GM23338 (cell line): ENCODE measurements at regions not wholly inside any gene's neighbourhood (a gene's known extent, or its start where the extent isn't known, plus 50 kb on each side); places are given as distances from the start of the nearest gene placed in this dataset.

Experiments
- ATAC-seq: fragments of 200-7000 bp; cut with Tn5 transposase; 3 replicates; pipeline ENCODE4 v1.9.1; 2020
- DNase-seq: peaks from one replicate; pipeline ENCODE4 v3.0.0-alpha.2; 2015; ENCODE audit warnings: low spot score
- H2AFZ ChIP-seq: fragments of 200-600 bp; sonication (generic); 2 replicates; pipeline ENCODE4 v1.8.0; 2016; ENCODE audit warnings: antibody characterized with exemption, mild to moderate bottlenecking, moderate library complexity
- H3F3A ChIP-seq: fragments of 200-600 bp; sonication (generic); replicated peaks from 2 replicates; pipeline ENCODE4 v1.8.0; 2017; ENCODE audit warnings: antibody characterized with exemption, mixed run types, low read depth
- H3K27ac ChIP-seq: fragments of 200-600 bp; sonication (generic); 2 replicates; pipeline ENCODE4 v1.6.1; 2016; ENCODE audit warnings: low read depth
- H3K27me3 ChIP-seq: fragments of 200-600 bp; sonication (generic); 2 replicates; pipeline ENCODE4 v1.8.0; 2016; ENCODE audit warnings: mild to moderate bottlenecking, mixed run types, moderate library complexity; ENCODE audit not compliant: insufficient read depth
- H3K36me3 ChIP-seq: fragments of 200-600 bp; sonication (generic); 2 replicates; pipeline ENCODE4 v1.8.0; 2016; ENCODE audit warnings: mild to moderate bottlenecking; ENCODE audit not compliant: insufficient read depth
- H3K4me1 ChIP-seq: fragments of 200-600 bp; sonication (generic); 2 replicates; pipeline ENCODE4 v1.8.0; 2016; ENCODE audit warnings: mild to moderate bottlenecking, moderate library complexity; ENCODE audit not compliant: insufficient read depth
- H3K4me2 ChIP-seq: fragments of 200-600 bp; sonication (generic); 2 replicates; pipeline ENCODE4 v1.7.1; 2017; ENCODE audit warnings: mixed run types
- H3K4me3 ChIP-seq: fragments of 200-600 bp; sonication (generic); 2 replicates; pipeline ENCODE4 v1.6.1; 2016; ENCODE audit warnings: mixed run types
- H3K79me2 ChIP-seq: fragments of 200-600 bp; sonication (generic); replicated peaks from 2 replicates; pipeline ENCODE4 v1.8.0; 2017; ENCODE audit warnings: mild to moderate bottlenecking; ENCODE audit not compliant: insufficient read depth
- H3K9me2 ChIP-seq: fragments of 200-600 bp; sonication (generic); 2 replicates; pipeline ENCODE4 v1.8.0; 2017; ENCODE audit not compliant: insufficient read depth
- H4K20me1 ChIP-seq: fragments of 200-600 bp; sonication (generic); replicated peaks from 2 replicates; pipeline ENCODE4 v1.8.0; 2017; ENCODE audit warnings: mild to moderate bottlenecking; ENCODE audit not compliant: insufficient read depth
- H3K27ac Mint-ChIP-seq: 2 replicates; pipeline ENCODE4 v1.8.0; 2020; ENCODE audit warnings: inconsistent platforms, mild to moderate bottlenecking, moderate library complexity, mixed read lengths
- H3K27me3 Mint-ChIP-seq: 3 replicates; pipeline ENCODE4 v1.8.0; 2022; ENCODE audit warnings: low read depth, mild to moderate bottlenecking, moderate library complexity, mixed read lengths, inconsistent platforms; ENCODE audit not compliant: insufficient read depth, poor library complexity
- H3K36me3 Mint-ChIP-seq: 3 replicates; pipeline ENCODE4 v1.8.0; 2021; ENCODE audit warnings: low read depth, mild to moderate bottlenecking, inconsistent platforms, moderate library complexity, mixed read lengths
- H3K4me1 Mint-ChIP-seq: 3 replicates; pipeline ENCODE4 v1.8.0; 2020; ENCODE audit warnings: mild to moderate bottlenecking, inconsistent platforms, mixed read lengths
- H3K4me3 Mint-ChIP-seq: 3 replicates; pipeline ENCODE4 v1.8.0; 2021; ENCODE audit warnings: moderate library complexity, mild to moderate bottlenecking, inconsistent platforms, mixed read lengths
- H3K9me3 Mint-ChIP-seq: 3 replicates; pipeline ENCODE4 v1.8.0; 2020; ENCODE audit warnings: moderate library complexity, mild to moderate bottlenecking, inconsistent platforms, mixed read lengths
- POLR2AphosphoS5 ChIP-seq: IDR thresholded peaks from 2 replicates; pipeline ENCODE4 v1.6.1; 2016; ENCODE audit warnings: antibody characterized with exemption, low read depth
- ZNF331 ChIP-seq: fragments of 250-450 bp; sonication (Bioruptor Pico); IDR thresholded peaks from 2 replicates; pipeline ENCODE4 v1.5.0; 2020; ENCODE audit warnings: low read depth, mild to moderate bottlenecking, moderate library complexity
- TF ChIP-seq, protein P1 (sequence below): fragments of 250-450 bp; sonication (Bioruptor Pico); IDR thresholded peaks from 2 replicates; pipeline ENCODE4 v1.5.0; 2020; ENCODE audit warnings: mild to moderate bottlenecking, moderate library complexity

DNA sequence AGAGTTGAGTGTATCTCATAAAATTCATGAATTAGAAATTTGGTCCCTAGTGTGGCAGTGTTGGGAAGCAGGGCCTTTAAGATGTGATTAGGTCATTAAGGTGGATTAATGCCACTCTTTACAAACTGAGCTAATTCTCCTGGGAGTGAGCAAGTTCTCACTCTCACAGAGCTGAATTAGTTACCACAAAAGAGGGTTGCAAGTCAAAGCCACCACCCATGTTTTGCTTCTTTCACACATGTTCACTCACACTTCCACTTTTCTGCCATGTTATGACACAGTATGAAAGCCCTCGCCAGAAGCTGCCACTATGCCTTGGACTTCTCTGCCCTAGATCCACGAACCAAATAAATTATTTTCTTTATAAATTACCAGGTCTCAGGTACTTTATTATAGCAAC lies 332.1 kb downstream of the ARAP2 start (continued):
- TF ChIP-seq, protein P1, sequence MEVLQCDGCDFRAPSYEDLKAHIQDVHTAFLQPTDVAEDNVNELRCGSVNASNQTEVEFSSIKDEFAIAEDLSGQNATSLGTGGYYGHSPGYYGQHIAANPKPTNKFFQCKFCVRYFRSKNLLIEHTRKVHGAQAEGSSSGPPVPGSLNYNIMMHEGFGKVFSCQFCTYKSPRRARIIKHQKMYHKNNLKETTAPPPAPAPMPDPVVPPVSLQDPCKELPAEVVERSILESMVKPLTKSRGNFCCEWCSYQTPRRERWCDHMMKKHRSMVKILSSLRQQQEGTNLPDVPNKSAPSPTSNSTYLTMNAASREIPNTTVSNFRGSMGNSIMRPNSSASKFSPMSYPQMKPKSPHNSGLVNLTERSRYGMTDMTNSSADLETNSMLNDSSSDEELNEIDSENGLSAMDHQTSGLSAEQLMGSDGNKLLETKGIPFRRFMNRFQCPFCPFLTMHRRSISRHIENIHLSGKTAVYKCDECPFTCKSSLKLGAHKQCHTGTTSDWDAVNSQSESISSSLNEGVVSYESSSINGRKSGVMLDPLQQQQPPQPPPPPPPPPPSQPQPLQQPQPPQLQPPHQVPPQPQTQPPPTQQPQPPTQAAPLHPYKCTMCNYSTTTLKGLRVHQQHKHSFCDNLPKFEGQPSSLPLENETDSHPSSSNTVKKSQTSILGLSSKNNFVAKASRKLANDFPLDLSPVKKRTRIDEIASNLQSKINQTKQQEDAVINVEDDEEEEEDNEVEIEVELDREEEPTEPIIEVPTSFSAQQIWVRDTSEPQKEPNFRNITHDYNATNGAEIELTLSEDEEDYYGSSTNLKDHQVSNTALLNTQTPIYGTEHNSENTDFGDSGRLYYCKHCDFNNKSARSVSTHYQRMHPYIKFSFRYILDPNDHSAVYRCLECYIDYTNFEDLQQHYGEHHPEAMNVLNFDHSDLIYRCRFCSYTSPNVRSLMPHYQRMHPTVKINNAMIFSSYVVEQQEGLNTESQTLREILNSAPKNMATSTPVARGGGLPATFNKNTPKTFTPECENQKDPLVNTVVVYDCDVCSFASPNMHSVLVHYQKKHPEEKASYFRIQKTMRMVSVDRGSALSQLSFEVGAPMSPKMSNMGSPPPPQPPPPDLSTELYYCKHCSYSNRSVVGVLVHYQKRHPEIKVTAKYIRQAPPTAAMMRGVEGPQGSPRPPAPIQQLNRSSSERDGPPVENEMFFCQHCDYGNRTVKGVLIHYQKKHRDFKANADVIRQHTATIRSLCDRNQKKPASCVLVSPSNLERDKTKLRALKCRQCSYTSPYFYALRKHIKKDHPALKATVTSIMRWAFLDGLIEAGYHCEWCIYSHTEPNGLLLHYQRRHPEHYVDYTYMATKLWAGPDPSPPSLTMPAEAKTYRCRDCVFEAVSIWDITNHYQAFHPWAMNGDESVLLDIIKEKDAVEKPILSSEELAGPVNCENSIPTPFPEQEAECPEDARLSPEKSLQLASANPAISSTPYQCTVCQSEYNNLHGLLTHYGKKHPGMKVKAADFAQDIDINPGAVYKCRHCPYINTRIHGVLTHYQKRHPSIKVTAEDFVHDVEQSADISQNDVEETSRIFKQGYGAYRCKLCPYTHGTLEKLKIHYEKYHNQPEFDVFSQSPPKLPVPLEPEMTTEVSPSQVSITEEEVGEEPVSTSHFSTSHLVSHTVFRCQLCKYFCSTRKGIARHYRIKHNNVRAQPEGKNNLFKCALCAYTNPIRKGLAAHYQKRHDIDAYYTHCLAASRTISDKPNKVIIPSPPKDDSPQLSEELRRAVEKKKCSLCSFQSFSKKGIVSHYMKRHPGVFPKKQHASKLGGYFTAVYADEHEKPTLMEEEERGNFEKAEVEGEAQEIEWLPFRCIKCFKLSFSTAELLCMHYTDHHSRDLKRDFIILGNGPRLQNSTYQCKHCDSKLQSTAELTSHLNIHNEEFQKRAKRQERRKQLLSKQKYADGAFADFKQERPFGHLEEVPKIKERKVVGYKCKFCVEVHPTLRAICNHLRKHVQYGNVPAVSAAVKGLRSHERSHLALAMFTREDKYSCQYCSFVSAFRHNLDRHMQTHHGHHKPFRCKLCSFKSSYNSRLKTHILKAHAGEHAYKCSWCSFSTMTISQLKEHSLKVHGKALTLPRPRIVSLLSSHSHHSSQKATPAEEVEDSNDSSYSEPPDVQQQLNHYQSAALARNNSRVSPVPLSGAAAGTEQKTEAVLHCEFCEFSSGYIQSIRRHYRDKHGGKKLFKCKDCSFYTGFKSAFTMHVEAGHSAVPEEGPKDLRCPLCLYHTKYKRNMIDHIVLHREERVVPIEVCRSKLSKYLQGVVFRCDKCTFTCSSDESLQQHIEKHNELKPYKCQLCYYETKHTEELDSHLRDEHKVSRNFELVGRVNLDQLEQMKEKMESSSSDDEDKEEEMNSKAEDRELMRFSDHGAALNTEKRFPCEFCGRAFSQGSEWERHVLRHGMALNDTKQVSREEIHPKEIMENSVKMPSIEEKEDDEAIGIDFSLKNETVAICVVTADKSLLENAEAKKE (CRISPR knock-in tag): no peak
- TF ChIP-seq POLR2AphosphoS5: no peak

DNA sequence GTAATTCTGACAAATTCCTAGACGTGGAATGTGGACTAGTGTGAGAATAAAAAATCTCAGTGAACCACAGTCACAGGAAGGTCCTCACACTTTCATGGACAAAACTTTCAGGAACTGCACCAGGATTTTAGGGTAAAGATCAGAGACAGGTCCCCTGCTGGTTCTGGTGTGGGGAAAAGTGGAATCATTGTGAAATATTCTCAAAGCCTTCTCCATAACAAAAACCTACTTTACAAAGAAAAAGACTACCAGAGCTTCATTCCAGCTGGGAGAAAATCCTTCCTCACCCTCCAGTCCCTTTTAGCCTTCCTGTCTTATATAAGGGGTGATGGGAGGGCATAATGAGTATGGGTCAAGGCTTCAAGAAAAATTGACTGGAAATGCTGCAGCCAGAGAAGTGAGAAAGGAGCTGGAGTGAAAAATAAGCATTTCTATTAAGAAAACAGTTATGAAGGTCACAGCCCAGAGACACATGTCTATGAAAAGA lies 325.8 kb downstream of the ARAP2 start:
- H3K27me3 ChIP-seq: no peaks in the 10 kb centered on the region
- no peaks in the 10 kb centered on the region for H3K79me2 ChIP-seq
- DNase-seq (peak; percentile 40), ATAC-seq (peak; percentile 68)
- H3K4me2 ChIP-seq: peak overlapping the region; percentile 46
- H3K9me2 ChIP-seq: no peaks in the 10 kb centered on the region
- no peaks in the 10 kb centered on the region for H3K36me3 ChIP-seq
- no peak for TF ChIP-seq ZNF331 (CRISPR knock-in tag)
- TF ChIP-seq, protein P1 (CRISPR knock-in tag): peak; percentile 85
- H3K36me3 Mint-ChIP-seq: no peaks in the 10 kb centered on the region
- H3K4me1 ChIP-seq: peaks cover 19% of the 10 kb centered on the region
- H3K27me3 Mint-ChIP-seq: no peaks in the 10 kb centered on the region
- H3K27ac Mint-ChIP-seq: peak overlapping the region; percentile 54; the same call in 1 of the 2 replicates
- no peak overlapping the region for H2AFZ ChIP-seq
- H3K4me3 Mint-ChIP-seq: no peak overlapping the region
- no peak overlapping the region for H3K27ac ChIP-seq
- H3K4me1 Mint-ChIP-seq: peaks cover 26% of the 10 kb centered on the region
- H3K4me3 ChIP-seq: no peak overlapping the region
- H3F3A ChIP-seq: no peaks in the 10 kb centered on the region
- no peaks in the 10 kb centered on the region for H3K9me3 Mint-ChIP-seq
- H4K20me1 ChIP-seq: no peaks in the 10 kb centered on the region
